Vagina (tissue), 2 donors: ENCODE measurements at regions not wholly inside any gene's neighbourhood (a gene's known extent, or its start where the extent isn't known, plus 50 kb on each side); places are given as distances from the start of the nearest gene placed in this dataset.

Experiments used
- CTCF ChIP-seq, 3 experiments: fragments of 450-650 bp in 2 of 3; fragments of 200-600 bp in 1 of 3; sonication (generic) in 1 of 3; IDR thresholded peaks; one replicate each; pipeline ENCODE4 v1.5.1; 2017 to 2019; ENCODE audit warnings: antibody characterized with exemption in 3 of 3, mild to moderate bottlenecking in 2 of 3, moderate library complexity in 2 of 3
- POLR2A ChIP-seq, 2 donors: fragments of 450-650 bp; IDR thresholded peaks; one replicate each; pipeline ENCODE4 v1.6.1; 2017; ENCODE audit warnings: antibody characterized with exemption in 2 of 2, mild to moderate bottlenecking in 2 of 2, moderate library complexity in 2 of 2
- POLR2AphosphoS5 ChIP-seq, 2 donors: sonication (generic); formaldehyde crosslinking; IDR thresholded peaks; one replicate each; pipeline ENCODE4 v1.9.0; 2017; ENCODE audit warnings: antibody characterized with exemption in 2 of 2, mild to moderate bottlenecking in 2 of 2, low read depth in 1 of 2; ENCODE audit not compliant: insufficient read depth in 1 of 2

GRCh38 chr2:2399396-2399795 is 68.3 kb upstream of the MYT1L start:
- TF ChIP-seq CTCF (IDR thresholded peaks at IDR 0.05), result no peak
- TF ChIP-seq POLR2A (IDR thresholded peaks at IDR 0.05), result no peak
- no peak for TF ChIP-seq POLR2AphosphoS5 (IDR thresholded peaks at IDR 0.05; ENCODE audit: insufficient read depth in 1 of 2, low read depth in 1 of 2)
